ENCODE measurements at regions not wholly inside any gene's neighbourhood (a gene's known extent, or its start where the extent isn't known, plus 50 kb on each side); places are given as distances from the start of the nearest gene placed in this dataset.

DNA sequence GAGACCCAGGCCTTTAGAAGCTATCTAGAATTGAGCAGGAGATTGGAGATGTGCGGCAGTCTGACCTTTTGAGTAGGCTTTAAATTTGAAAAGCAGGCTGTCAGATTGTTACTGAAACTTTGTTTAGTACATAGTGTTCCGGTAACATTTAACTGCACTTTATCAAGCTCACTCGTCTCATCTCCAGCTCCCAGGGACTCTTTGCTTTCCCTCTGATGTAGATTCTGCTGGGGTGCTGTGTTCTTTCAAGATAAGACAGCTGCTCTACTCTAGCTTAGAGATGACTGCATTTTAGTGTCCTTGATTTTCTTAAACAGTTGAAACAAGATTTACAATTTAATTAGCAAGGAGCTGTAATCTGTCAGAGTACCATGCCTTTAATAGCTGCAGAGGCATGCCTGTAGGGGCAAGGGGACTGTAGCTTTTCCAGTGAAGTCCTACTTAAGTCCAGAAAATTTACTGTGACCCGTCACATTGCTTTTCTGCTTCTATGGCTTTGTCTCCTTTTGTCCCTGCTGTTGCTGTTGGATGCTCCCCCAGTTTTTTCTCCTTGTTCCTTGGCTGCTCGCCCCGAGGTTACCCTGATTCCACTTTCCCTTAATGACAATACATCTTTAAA is 56.4 kb upstream of the MTPN start:
- DNase-seq (no peak), ATAC-seq (no peak)
- Histone ChIP-seq H3K4me3 (no peak overlapping the region), H3K9me3 (no peaks in the 10 kb centered on the region), H3K4me1 (ENCODE audit: low read depth) (no peaks in the 10 kb centered on the region), H3K36me3 (ENCODE audit: low read depth) (no peaks in the 10 kb centered on the region)
- TF ChIP-seq, protein P1, sequence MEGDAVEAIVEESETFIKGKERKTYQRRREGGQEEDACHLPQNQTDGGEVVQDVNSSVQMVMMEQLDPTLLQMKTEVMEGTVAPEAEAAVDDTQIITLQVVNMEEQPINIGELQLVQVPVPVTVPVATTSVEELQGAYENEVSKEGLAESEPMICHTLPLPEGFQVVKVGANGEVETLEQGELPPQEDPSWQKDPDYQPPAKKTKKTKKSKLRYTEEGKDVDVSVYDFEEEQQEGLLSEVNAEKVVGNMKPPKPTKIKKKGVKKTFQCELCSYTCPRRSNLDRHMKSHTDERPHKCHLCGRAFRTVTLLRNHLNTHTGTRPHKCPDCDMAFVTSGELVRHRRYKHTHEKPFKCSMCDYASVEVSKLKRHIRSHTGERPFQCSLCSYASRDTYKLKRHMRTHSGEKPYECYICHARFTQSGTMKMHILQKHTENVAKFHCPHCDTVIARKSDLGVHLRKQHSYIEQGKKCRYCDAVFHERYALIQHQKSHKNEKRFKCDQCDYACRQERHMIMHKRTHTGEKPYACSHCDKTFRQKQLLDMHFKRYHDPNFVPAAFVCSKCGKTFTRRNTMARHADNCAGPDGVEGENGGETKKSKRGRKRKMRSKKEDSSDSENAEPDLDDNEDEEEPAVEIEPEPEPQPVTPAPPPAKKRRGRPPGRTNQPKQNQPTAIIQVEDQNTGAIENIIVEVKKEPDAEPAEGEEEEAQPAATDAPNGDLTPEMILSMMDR (IDR thresholded peaks at IDR 0.05) = no peak
- intact Hi-C loops (cut with DNase I, micrococcal nuclease) = no loop called here

DNA sequence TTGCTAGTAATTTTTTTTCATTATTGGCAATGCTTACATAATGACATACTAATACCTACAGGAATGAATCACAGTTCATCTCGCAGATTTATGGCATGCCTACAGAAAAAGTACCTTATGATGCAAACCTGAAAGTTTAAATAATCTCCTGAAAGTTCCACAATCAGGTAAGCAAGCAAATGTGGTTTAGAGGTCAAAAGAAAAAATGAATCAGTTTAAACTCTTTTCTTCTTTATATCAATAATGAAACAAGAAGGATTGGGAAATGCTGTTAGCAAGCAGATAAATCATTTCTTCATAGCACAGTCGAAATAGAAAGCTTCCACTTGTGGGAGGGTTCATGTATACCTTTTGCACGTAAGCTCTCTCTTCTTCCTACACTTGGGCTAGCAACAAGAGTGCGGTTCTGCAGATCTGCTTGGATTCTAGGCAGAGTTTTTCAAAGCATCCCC is 53.7 kb upstream of the MTPN start:
- intact Hi-C loops (cut with DNase I, micrococcal nuclease) = no loop called here
- no peak for DNase-seq
- no peaks in the 10 kb centered on the region for H3K36me3 ChIP-seq (ENCODE audit: low read depth)
- TF ChIP-seq, protein P1 (IDR thresholded peaks at IDR 0.05) = no peak
- no peak for ATAC-seq
- H3K4me3 ChIP-seq = no peak overlapping the region
- H3K9me3 ChIP-seq = no peaks in the 10 kb centered on the region
- H3K4me1 ChIP-seq (ENCODE audit: low read depth) = no peaks in the 10 kb centered on the region

DNA sequence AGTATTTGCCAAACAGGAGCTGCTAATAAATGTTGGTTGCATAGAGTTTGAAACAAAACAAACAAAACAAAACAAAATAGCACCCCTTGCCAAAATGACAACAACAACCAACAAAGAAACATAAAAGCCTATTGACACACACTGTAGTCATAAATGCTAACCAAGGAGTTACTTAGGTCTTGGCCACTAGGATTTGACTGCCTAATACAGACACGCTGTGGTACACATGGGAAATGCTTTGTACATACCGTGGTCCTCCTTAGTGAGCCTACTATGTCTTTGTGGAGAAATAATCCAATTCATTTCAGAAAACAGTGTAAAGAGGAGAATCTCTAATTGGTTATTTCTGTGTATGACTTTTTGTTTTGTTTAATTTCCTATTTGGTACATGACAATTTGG is 53.2 kb upstream of the MTPN start:
- H3K9me3 ChIP-seq = no peaks in the 10 kb centered on the region
- TF ChIP-seq, protein P1 (IDR thresholded peaks at IDR 0.05) = no peak
- H3K4me3 ChIP-seq = no peak overlapping the region
- H3K36me3 ChIP-seq (ENCODE audit: low read depth) = no peaks in the 10 kb centered on the region
- ATAC-seq = no peak
- intact Hi-C loops (cut with DNase I, micrococcal nuclease) = no loop called here
- H3K4me1 ChIP-seq (ENCODE audit: low read depth) = no peaks in the 10 kb centered on the region
- no peak for DNase-seq

DNA sequence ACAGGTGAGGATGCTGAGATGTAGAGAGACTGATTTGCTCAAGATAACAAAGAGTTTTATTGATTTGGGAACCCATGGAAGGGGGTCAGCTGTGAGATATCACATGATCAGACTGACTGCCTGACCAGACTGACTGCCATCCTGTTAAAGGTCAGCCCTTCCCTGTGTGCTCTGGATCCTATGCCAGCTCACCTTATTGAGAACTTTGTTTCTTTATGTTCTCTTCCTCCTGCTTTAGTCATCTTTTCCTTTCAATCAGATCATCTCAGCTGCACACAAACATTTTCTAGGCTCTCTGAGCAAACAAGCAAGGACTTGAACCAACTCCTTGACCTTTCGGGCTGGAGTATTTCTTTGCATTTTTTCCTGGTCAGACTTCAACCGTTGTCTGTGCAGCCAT is 50.0 kb upstream of the MTPN start:
- ATAC-seq (no peak), DNase-seq (no peak)
- Histone ChIP-seq H3K9me3 (no peaks in the 10 kb centered on the region), H3K36me3 (ENCODE audit: low read depth) (no peaks in the 10 kb centered on the region), H3K4me1 (ENCODE audit: low read depth) (no peaks in the 10 kb centered on the region), H3K4me3 (no peak overlapping the region)
- intact Hi-C loops (cut with DNase I, micrococcal nuclease) = no loop called here
- TF ChIP-seq, protein P1 (IDR thresholded peaks at IDR 0.05) = no peak

Data from mucosa of descending colon (tissue), 3 donors.